Fibroblast of the aortic adventitia (primary cell): ENCODE measurements at regions not wholly inside any gene's neighbourhood (a gene's known extent, or its start where the extent isn't known, plus 50 kb on each side); places are given as distances from the start of the nearest gene placed in this dataset.
A peak's percentile ranks its signal among the peaks of the same experiment; 100 is the strongest.

Source experiments
- DNase-seq: peaks from one replicate; pipeline ENCODE4 v3.0.0-alpha.2; 2010; ENCODE audit warnings: low read depth
- H3K4me3 ChIP-seq: 2 replicates; pipeline ENCODE4 v1.5.1; 2011; ENCODE audit warnings: low read depth, mild to moderate bottlenecking, control low read depth, low read length, moderate library complexity
- TF ChIP-seq, protein P1 (sequence below): IDR thresholded peaks from 2 replicates; pipeline ENCODE4 v1.5.1; 2011; ENCODE audit warnings: mild to moderate bottlenecking, low read length, control low read depth, inconsistent platforms; ENCODE audit not compliant: insufficient read depth

GRCh38 chr3:70779296-70779695 lies 466.9 kb upstream of the MDFIC2 start:
- TF ChIP-seq, protein P1, sequence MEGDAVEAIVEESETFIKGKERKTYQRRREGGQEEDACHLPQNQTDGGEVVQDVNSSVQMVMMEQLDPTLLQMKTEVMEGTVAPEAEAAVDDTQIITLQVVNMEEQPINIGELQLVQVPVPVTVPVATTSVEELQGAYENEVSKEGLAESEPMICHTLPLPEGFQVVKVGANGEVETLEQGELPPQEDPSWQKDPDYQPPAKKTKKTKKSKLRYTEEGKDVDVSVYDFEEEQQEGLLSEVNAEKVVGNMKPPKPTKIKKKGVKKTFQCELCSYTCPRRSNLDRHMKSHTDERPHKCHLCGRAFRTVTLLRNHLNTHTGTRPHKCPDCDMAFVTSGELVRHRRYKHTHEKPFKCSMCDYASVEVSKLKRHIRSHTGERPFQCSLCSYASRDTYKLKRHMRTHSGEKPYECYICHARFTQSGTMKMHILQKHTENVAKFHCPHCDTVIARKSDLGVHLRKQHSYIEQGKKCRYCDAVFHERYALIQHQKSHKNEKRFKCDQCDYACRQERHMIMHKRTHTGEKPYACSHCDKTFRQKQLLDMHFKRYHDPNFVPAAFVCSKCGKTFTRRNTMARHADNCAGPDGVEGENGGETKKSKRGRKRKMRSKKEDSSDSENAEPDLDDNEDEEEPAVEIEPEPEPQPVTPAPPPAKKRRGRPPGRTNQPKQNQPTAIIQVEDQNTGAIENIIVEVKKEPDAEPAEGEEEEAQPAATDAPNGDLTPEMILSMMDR, result no peak
- no peak for DNase-seq
- no peak overlapping the region for H3K4me3 ChIP-seq

DNA sequence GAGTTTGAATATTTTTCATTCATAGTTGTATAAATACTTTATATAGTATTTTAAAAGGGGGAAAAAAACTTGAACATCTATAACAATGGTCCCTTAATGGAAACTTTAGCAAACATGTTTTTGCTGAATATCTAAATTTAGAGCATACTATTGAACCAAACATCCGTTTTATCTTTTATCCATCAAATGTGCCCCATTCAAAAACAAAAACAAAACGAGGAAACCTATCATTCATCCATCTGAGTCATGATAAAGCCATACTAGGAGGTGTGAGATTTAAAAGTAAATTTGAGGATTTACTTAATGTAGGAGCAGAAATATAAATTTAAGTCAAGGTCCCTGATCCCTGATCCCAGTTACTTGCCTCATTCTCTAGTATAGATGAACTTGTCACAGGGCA lies 463.6 kb upstream of the MDFIC2 start:
- H3K4me3 ChIP-seq, result no peak overlapping the region
- TF ChIP-seq, protein P1, result no peak
- DNase-seq, result no peak

DNA sequence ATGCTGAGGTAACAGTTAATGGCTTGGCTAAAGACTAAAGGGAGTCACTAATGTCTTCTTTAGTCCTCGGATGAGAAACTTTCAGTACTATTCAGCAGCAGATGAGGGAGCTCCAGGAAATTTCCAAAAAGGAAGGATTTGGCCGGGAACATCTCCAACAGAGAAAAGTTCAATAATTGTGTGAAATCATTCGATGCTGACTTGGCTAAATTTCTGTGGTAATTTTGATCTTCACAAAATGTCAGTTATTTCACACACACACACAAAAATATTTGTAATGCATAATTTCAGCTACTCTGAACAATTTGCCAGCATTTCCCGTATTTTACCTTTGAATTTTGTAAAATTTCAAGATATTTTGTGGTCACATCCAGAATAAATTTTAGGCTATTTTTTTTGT lies 462.8 kb upstream of the MDFIC2 start:
- no peak for DNase-seq
- TF ChIP-seq, protein P1, result no peak

GRCh38 chr3:70774641-70775040 lies 462.2 kb upstream of the MDFIC2 start:
- DNase-seq, result peak; percentile 16
- no peak overlapping the region for H3K4me3 ChIP-seq
- TF ChIP-seq, protein P1, result no peak

More for the DNA sequence above, 462.8 kb upstream of the MDFIC2 start:
- no peak overlapping the region for H3K4me3 ChIP-seq

DNA sequence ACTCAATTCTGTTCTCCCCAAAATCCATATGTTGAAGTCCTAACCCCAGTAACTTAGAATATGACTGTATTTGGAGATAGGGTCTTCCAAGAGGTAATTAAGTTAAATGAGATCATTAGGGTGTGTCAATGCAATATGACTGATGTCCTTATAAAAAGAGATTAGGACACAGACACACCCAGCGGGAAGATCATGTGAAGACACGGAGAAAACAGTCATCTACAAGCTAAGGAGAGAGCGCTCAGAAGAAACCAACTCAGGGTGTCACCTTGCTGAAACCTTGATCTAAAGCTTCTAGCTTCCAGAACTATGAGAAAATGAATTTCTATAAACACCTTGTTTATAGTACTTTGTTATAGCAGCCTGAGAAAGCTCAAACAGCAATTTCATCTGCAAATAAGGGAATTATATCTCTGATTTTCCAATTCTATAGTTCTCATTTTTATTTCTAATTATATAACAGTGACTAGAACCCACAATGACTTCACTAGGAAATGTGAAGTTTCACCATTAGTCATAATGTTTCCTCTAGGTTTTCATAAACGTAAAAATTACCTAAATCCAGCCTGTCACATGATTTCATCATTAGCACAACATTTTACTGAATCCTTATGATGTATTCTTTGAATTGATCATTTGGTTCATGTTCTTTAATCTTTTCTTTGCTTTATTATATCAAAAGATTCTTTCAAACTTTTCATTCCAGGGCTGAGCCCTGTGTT lies 459.1 kb upstream of the MDFIC2 start:
- peak; percentile 41 for DNase-seq
- TF ChIP-seq, protein P1, result no peak
- H3K4me3 ChIP-seq, result no peak overlapping the region

GRCh38 chr3:70770650-70771049 lies 458.2 kb upstream of the MDFIC2 start:
- no peak for DNase-seq
- no peak overlapping the region for H3K4me3 ChIP-seq
- TF ChIP-seq, protein P1, result no peak

DNA sequence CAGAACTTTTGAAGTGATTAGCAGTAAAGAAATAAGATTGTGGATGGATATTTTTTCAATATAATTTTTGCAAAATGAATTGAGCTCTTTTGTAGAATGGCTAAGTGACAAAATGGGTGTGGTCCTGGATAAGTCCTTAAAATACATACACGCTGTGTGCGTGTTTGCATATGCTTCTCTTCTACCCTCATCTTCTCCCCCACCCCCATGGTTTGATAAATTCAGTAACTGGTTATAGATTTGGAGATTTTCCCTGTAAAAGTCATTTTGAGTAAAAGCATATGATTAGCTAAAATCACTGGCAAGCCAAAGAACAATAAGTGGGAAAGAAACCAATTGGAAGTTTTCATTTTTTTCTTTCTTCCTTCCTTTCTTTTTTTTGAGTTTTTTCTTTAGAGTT lies 453.9 kb upstream of the MDFIC2 start:
- DNase-seq, result peak; percentile 19
- TF ChIP-seq, protein P1, result no peak
- no peak overlapping the region for H3K4me3 ChIP-seq
